WTC11 (cell line): ENCODE measurements at regions not wholly inside any gene's neighbourhood (a gene's known extent, or its start where the extent isn't known, plus 50 kb on each side); places are given as distances from the start of the nearest gene placed in this dataset.

Experiments
- ATAC-seq: fragments of 200-7000 bp; cut with Tn5 transposase; 2 replicates; pipeline ENCODE4 v1.10.0; 2021; ENCODE audit warnings: mild to moderate bottlenecking, moderate library complexity
- CTCF ChIA-PET: fragments of 300-600 bp; sonication (Branson Sonifier 250); formaldehyde crosslinking; loops from one replicate; lab custom pipeline; 2021; ENCODE audit warnings: antibody characterized with exemption; lab: Charles Lee
- POLR2A ChIA-PET: fragments of 350-600 bp; sonication (Branson Sonifier 250); formaldehyde crosslinking; loops from one replicate; lab custom pipeline; 2021; ENCODE audit warnings: antibody characterized with exemption; lab: Charles Lee
- DNase-seq: peaks from one replicate; pipeline ENCODE4 v3.0.0; 2021; ENCODE audit warnings: low spot score
- H3K27ac Mint-ChIP-seq: 2 replicates; pipeline ENCODE4 v1.8.0; 2021; ENCODE audit warnings: mixed read lengths
- H3K27me3 Mint-ChIP-seq: 2 replicates; pipeline ENCODE4 v1.8.0; 2021; ENCODE audit warnings: low read depth, mild to moderate bottlenecking, moderate library complexity, mixed read lengths
- H3K36me3 Mint-ChIP-seq: 2 replicates; pipeline ENCODE4 v1.8.0; 2021; ENCODE audit warnings: mixed read lengths
- H3K4me1 Mint-ChIP-seq: 2 replicates; pipeline ENCODE4 v1.8.0; 2022; ENCODE audit warnings: mixed read lengths
- H3K4me3 Mint-ChIP-seq: 2 replicates; pipeline ENCODE4 v1.8.0; 2021; ENCODE audit warnings: mild to moderate bottlenecking, moderate library complexity, mixed read lengths
- H3K9me3 Mint-ChIP-seq: 2 replicates; pipeline ENCODE4 v1.8.0; 2021; ENCODE audit warnings: mixed read lengths
- E2F1 ChIP-seq: sonication (generic); formaldehyde crosslinking; IDR thresholded peaks from 2 replicates; pipeline ENCODE4 v1.8.0; 2022; ENCODE audit warnings: mild to moderate bottlenecking, missing genetic modification reagents
- FOXK1 ChIP-seq: sonication (generic); formaldehyde crosslinking; IDR thresholded peaks from 2 replicates; pipeline ENCODE4 v1.8.0; 2022; ENCODE audit warnings: mild to moderate bottlenecking, moderate library complexity, missing genetic modification reagents
- MXD4 ChIP-seq: fragments of 250-450 bp; sonication (Bioruptor Pico); IDR thresholded peaks from 2 replicates; pipeline ENCODE4 v1.8.0; 2021; ENCODE audit warnings: mild to moderate bottlenecking, moderate library complexity, borderline replicate concordance
- OVOL2 ChIP-seq: fragments of 250-450 bp; sonication (Bioruptor Pico); IDR thresholded peaks from 2 replicates; pipeline ENCODE4 v1.9.0; 2021; ENCODE audit warnings: mild to moderate bottlenecking, borderline replicate concordance
- SMAD4 ChIP-seq: sonication (generic); formaldehyde crosslinking; IDR thresholded peaks from 2 replicates; pipeline ENCODE4 v1.8.0; 2022; ENCODE audit warnings: mild to moderate bottlenecking, missing genetic modification reagents
- SOX15 ChIP-seq: fragments of 250-450 bp; sonication (Bioruptor Pico); IDR thresholded peaks from 2 replicates; pipeline ENCODE4 v1.9.0; 2021; ENCODE audit warnings: mild to moderate bottlenecking
- ZBTB21 ChIP-seq: sonication (generic); formaldehyde crosslinking; IDR thresholded peaks from 2 replicates; pipeline ENCODE4 v1.8.1; 2023; ENCODE audit warnings: mild to moderate bottlenecking, missing genetic modification reagents, borderline replicate concordance
- ZNF121 ChIP-seq: sonication (generic); formaldehyde crosslinking; IDR thresholded peaks from 2 replicates; pipeline ENCODE4 v1.8.0; 2023; ENCODE audit warnings: missing genetic modification reagents
- ZNF317 ChIP-seq: sonication (generic); formaldehyde crosslinking; IDR thresholded peaks from 2 replicates; pipeline ENCODE4 v1.8.1; 2023; ENCODE audit warnings: low read depth, mild to moderate bottlenecking, moderate library complexity, missing genetic modification reagents, borderline replicate concordance
- TF ChIP-seq, protein P1 (sequence below): fragments of 250-450 bp; sonication (Bioruptor Pico); IDR thresholded peaks from 2 replicates; pipeline ENCODE4 v1.9.0; 2021; ENCODE audit warnings: mild to moderate bottlenecking, borderline replicate concordance
- TF ChIP-seq, protein P2 (sequence below): sonication (generic); formaldehyde crosslinking; IDR thresholded peaks from 2 replicates; pipeline ENCODE4 v1.8.1; 2023; ENCODE audit warnings: mild to moderate bottlenecking, moderate library complexity, missing genetic modification reagents
- TF ChIP-seq, protein P3 (sequence below): sonication (generic); formaldehyde crosslinking; IDR thresholded peaks from 2 replicates; pipeline ENCODE4 v1.8.0; 2023; ENCODE audit warnings: missing genetic modification reagents
- TF ChIP-seq, protein P4 (sequence below): sonication (generic); formaldehyde crosslinking; IDR thresholded peaks from 2 replicates; pipeline ENCODE4 v1.8.1; 2023; ENCODE audit warnings: mild to moderate bottlenecking, missing genetic modification reagents, borderline replicate concordance
- TF ChIP-seq, protein P5 (sequence below): fragments of 200-600 bp; IDR thresholded peaks from 2 replicates; pipeline ENCODE4 v1.8.0; 2022; ENCODE audit warnings: antibody characterized with exemption
- TF ChIP-seq, protein P6 (sequence below): fragments of 250-450 bp; sonication (Bioruptor Pico); IDR thresholded peaks from 2 replicates; pipeline ENCODE4 v2.1.2; 2022; ENCODE audit warnings: mild to moderate bottlenecking, moderate library complexity
- TF ChIP-seq, protein P7 (sequence below): fragments of 250-450 bp; sonication (Bioruptor Pico); IDR thresholded peaks from 2 replicates; pipeline ENCODE4 v1.9.0; 2021; ENCODE audit warnings: mild to moderate bottlenecking
- TF ChIP-seq, protein P8 (sequence below): sonication (generic); formaldehyde crosslinking; IDR thresholded peaks from 2 replicates; pipeline ENCODE4 v1.8.0; 2022; ENCODE audit warnings: mild to moderate bottlenecking, missing genetic modification reagents

DNA sequence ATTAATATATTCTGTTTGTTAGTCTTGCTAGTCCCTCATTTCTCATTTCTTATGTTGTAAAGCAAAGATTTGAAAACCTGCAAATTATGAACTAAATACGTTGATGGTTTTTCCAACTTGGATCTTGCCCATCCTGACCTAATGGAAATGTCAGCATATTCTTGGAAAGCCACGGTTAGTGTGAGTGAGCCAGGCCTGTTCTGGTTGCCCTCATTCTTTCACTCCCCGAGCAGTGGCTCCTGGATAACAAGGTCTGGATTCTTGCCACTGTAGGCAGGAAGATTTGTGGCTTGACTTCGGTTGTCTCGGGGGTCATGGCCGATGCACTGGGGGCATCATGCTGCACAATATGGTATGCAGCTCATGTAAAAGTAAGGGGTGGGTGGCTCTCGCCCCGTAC lies 359.1 kb downstream of the MEIS1 start (continued):
- no peak for TF ChIP-seq SMAD4 (CRISPR knock-in tag)
- no peak for TF ChIP-seq SOX15 (CRISPR knock-in tag)
- TF ChIP-seq, protein P1, sequence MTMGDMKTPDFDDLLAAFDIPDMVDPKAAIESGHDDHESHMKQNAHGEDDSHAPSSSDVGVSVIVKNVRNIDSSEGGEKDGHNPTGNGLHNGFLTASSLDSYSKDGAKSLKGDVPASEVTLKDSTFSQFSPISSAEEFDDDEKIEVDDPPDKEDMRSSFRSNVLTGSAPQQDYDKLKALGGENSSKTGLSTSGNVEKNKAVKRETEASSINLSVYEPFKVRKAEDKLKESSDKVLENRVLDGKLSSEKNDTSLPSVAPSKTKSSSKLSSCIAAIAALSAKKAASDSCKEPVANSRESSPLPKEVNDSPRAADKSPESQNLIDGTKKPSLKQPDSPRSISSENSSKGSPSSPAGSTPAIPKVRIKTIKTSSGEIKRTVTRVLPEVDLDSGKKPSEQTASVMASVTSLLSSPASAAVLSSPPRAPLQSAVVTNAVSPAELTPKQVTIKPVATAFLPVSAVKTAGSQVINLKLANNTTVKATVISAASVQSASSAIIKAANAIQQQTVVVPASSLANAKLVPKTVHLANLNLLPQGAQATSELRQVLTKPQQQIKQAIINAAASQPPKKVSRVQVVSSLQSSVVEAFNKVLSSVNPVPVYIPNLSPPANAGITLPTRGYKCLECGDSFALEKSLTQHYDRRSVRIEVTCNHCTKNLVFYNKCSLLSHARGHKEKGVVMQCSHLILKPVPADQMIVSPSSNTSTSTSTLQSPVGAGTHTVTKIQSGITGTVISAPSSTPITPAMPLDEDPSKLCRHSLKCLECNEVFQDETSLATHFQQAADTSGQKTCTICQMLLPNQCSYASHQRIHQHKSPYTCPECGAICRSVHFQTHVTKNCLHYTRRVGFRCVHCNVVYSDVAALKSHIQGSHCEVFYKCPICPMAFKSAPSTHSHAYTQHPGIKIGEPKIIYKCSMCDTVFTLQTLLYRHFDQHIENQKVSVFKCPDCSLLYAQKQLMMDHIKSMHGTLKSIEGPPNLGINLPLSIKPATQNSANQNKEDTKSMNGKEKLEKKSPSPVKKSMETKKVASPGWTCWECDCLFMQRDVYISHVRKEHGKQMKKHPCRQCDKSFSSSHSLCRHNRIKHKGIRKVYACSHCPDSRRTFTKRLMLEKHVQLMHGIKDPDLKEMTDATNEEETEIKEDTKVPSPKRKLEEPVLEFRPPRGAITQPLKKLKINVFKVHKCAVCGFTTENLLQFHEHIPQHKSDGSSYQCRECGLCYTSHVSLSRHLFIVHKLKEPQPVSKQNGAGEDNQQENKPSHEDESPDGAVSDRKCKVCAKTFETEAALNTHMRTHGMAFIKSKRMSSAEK, result no peak

DNA sequence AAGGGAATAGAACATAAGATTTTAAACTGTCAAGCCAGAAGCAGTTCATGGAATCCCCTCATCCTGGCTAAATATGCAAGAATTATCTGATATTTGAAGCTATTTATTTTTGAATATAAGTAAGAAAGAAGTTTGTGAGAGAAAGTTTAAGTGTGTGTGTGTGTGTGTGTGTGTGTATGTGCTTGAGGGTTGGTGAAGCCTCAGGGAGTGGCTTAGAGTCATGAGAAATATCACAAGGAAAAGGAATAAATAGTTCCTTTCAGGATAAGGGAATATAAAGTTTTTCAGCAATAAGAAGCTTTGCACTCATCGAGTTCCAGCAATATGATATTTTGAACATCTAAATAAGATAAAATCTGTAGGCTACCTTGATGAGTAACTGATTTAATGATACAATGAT lies 359.6 kb downstream of the MEIS1 start:
- no peaks in the 10 kb centered on the region for H3K4me1 Mint-ChIP-seq
- no peak for ATAC-seq
- CTCF ChIA-PET, result no interaction called here
- DNase-seq, result no peak
- POLR2A ChIA-PET, result no interaction called here
- H3K4me3 Mint-ChIP-seq, result no peak overlapping the region
- H3K9me3 Mint-ChIP-seq, result peaks cover 4% of the 10 kb centered on the region; the same call in 1 of the 2 replicates
- no peaks in the 10 kb centered on the region for H3K36me3 Mint-ChIP-seq
- no peak overlapping the region for H3K27ac Mint-ChIP-seq
- TF ChIP-seq, protein P2, sequence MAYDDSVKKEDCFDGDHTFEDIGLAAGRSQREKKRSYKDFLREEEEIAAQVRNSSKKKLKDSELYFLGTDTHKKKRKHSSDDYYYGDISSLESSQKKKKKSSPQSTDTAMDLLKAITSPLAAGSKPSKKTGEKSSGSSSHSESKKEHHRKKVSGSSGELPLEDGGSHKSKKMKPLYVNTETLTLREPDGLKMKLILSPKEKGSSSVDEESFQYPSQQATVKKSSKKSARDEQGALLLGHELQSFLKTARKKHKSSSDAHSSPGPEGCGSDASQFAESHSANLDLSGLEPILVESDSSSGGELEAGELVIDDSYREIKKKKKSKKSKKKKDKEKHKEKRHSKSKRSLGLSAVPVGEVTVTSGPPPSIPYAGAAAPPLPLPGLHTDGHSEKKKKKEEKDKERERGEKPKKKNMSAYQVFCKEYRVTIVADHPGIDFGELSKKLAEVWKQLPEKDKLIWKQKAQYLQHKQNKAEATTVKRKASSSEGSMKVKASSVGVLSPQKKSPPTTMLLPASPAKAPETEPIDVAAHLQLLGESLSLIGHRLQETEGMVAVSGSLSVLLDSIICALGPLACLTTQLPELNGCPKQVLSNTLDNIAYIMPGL, result no peak
- TF ChIP-seq MXD4 (CRISPR knock-in tag), result no peak
- no peak for TF ChIP-seq ZNF317 (CRISPR knock-in tag)
- TF ChIP-seq FOXK1 (CRISPR knock-in tag), result no peak
- TF ChIP-seq OVOL2 (CRISPR knock-in tag), result no peak
- TF ChIP-seq SOX15 (CRISPR knock-in tag), result no peak
- TF ChIP-seq SMAD4 (CRISPR knock-in tag), result no peak
- H3K27me3 Mint-ChIP-seq, result no peaks in the 10 kb centered on the region

- no peak overlapping the region for H3K27ac Mint-ChIP-seq
- TF ChIP-seq, protein P3, sequence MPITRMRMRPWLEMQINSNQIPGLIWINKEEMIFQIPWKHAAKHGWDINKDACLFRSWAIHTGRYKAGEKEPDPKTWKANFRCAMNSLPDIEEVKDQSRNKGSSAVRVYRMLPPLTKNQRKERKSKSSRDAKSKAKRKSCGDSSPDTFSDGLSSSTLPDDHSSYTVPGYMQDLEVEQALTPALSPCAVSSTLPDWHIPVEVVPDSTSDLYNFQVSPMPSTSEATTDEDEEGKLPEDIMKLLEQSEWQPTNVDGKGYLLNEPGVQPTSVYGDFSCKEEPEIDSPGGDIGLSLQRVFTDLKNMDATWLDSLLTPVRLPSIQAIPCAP, result no peak
- no peak for TF ChIP-seq E2F1 (CRISPR knock-in tag)
- TF ChIP-seq, protein P4, sequence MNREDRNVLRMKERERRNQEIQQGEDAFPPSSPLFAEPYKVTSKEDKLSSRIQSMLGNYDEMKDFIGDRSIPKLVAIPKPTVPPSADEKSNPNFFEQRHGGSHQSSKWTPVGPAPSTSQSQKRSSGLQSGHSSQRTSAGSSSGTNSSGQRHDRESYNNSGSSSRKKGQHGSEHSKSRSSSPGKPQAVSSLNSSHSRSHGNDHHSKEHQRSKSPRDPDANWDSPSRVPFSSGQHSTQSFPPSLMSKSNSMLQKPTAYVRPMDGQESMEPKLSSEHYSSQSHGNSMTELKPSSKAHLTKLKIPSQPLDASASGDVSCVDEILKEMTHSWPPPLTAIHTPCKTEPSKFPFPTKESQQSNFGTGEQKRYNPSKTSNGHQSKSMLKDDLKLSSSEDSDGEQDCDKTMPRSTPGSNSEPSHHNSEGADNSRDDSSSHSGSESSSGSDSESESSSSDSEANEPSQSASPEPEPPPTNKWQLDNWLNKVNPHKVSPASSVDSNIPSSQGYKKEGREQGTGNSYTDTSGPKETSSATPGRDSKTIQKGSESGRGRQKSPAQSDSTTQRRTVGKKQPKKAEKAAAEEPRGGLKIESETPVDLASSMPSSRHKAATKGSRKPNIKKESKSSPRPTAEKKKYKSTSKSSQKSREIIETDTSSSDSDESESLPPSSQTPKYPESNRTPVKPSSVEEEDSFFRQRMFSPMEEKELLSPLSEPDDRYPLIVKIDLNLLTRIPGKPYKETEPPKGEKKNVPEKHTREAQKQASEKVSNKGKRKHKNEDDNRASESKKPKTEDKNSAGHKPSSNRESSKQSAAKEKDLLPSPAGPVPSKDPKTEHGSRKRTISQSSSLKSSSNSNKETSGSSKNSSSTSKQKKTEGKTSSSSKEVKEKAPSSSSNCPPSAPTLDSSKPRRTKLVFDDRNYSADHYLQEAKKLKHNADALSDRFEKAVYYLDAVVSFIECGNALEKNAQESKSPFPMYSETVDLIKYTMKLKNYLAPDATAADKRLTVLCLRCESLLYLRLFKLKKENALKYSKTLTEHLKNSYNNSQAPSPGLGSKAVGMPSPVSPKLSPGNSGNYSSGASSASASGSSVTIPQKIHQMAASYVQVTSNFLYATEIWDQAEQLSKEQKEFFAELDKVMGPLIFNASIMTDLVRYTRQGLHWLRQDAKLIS (CRISPR knock-in tag), result no peak
- TF ChIP-seq, protein P5, sequence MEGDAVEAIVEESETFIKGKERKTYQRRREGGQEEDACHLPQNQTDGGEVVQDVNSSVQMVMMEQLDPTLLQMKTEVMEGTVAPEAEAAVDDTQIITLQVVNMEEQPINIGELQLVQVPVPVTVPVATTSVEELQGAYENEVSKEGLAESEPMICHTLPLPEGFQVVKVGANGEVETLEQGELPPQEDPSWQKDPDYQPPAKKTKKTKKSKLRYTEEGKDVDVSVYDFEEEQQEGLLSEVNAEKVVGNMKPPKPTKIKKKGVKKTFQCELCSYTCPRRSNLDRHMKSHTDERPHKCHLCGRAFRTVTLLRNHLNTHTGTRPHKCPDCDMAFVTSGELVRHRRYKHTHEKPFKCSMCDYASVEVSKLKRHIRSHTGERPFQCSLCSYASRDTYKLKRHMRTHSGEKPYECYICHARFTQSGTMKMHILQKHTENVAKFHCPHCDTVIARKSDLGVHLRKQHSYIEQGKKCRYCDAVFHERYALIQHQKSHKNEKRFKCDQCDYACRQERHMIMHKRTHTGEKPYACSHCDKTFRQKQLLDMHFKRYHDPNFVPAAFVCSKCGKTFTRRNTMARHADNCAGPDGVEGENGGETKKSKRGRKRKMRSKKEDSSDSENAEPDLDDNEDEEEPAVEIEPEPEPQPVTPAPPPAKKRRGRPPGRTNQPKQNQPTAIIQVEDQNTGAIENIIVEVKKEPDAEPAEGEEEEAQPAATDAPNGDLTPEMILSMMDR, result no peak
- TF ChIP-seq ZBTB21, result no peak
- TF ChIP-seq, protein P6, sequence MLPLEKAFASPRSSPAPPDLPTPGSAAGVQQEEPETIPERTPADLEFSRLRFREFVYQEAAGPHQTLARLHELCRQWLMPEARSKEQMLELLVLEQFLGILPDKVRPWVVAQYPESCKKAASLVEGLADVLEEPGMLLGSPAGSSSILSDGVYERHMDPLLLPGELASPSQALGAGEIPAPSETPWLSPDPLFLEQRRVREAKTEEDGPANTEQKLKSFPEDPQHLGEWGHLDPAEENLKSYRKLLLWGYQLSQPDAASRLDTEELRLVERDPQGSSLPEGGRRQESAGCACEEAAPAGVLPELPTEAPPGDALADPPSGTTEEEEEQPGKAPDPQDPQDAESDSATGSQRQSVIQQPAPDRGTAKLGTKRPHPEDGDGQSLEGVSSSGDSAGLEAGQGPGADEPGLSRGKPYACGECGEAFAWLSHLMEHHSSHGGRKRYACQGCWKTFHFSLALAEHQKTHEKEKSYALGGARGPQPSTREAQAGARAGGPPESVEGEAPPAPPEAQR, result no peak
- TF ChIP-seq, protein P7, sequence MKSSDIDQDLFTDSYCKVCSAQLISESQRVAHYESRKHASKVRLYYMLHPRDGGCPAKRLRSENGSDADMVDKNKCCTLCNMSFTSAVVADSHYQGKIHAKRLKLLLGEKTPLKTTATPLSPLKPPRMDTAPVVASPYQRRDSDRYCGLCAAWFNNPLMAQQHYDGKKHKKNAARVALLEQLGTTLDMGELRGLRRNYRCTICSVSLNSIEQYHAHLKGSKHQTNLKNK (CRISPR knock-in tag), result no peak
- TF ChIP-seq, protein P8, sequence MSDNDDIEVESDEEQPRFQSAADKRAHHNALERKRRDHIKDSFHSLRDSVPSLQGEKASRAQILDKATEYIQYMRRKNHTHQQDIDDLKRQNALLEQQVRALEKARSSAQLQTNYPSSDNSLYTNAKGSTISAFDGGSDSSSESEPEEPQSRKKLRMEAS, result no peak
- no peak for TF ChIP-seq ZNF121 (CRISPR knock-in tag)
Measured at GRCh38 chr2:66802877-66803276, 368.0 kb downstream of the MEIS1 start.

More at GRCh38 chr2:66802877-66803276, 368.0 kb downstream of the MEIS1 start:
- Mint-ChIP-seq H3K4me1 (peaks cover 18% of the 10 kb centered on the region), H3K9me3 (no peaks in the 10 kb centered on the region), H3K27me3 (no peaks in the 10 kb centered on the region), H3K4me3 (no peak overlapping the region), H3K36me3 (no peaks in the 10 kb centered on the region)
- DNase-seq (no peak), ATAC-seq (no peak)
- POLR2A ChIA-PET, result interaction anchor here (0.6 kb wide), 1 partner anchor 23 kb away, joined by 3 read pairs; no protein-coding TSS in a partner anchor
- CTCF ChIA-PET, result no interaction called here
